IPS DF 4.7 (cell line): ENCODE measurements at regions not wholly inside any gene's neighbourhood (a gene's known extent, or its start where the extent isn't known, plus 50 kb on each side); places are given as distances from the start of the nearest gene placed in this dataset.

Experiments
- DNase-seq: peaks from one replicate; pipeline ENCODE4 v3.0.0-alpha.2; 2013; ENCODE audit warnings: low spot score; ENCODE audit errors: extremely low read depth

- DNase-seq, result no peak
Measured at GRCh38 chr12:88310666-88311065, 168.6 kb downstream of the TMTC3 start.

GRCh38 chr12:88313554-88313953, 171.4 kb downstream of the TMTC3 start:
- no peak for DNase-seq

- no peak for DNase-seq
Measured at GRCh38 chr12:88314706-88315105, 172.6 kb downstream of the TMTC3 start.

DNA sequence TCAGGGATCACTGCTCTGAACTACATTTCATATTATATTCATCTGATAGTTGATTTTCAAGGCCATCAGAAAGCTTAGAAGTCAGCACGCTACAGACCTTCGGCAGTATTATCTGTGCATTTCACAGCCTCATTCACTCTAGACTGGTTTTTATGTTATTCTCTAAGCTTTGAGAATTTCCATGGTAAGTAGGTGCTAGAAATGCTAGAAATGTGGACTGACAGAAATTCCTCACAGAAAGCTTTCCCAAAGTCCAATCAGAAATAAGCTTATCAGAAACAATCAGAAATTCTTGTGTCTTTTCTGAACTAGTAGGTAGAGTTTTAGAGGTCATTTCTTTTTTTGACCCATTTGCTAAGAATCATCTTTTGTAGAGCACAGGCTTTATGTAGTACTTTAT, 176.6 kb downstream of the TMTC3 start:
- DNase-seq, result no peak

DNA sequence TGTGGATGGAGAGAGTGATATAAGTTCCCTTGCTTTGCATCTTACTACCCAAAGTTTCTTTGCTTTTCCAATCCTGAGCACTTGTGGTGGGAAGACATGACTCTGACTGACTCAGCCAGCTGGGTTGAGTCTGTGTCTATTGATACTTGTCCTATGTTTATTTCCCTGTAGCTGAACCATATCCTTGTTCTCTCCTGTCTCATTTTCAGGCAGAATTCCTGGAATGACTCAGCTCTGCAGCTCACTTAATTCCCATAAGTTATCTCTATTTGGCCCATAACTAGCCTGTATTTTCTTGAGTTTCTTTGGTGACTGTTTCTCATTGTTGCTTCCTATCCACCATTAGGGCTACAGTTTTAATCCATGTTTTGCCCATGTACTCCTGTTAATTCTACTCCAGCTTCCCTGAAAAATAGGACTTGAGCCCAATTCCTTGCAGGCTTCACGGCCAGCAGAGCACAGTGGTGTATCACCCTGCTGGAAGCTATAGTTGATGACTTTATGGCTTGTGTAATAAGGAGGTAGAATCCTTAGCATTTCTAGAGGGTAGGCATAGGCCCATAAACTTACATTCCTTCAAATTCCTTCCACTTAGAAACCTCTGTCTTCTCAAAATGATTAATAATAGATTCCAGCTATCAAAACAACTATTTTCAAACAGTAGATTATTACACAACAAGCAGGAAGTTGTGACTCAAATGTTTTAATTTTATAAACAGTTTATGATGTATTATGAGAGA, 183.1 kb downstream of the TMTC3 start:
- no peak for DNase-seq

DNA sequence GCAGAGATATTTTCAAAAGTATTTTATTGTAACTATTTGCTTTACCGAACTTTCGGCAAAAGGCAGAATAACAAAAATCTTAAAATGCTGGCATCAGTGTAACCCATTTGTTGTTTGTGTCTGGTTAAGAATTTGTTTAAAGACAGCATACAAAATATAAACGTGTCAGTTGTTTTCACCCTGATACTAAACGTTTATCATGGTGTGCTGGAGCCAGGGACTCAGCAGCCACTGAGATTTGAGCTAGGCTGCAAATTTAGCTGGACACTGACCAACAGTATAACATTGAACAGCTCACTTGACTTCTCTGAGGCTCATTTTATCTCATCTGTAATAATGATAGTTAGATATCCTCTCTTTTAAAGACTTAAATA, 183.7 kb downstream of the TMTC3 start:
- DNase-seq, result no peak

GRCh38 chr12:88327276-88327675, 185.2 kb downstream of the TMTC3 start:
- no peak for DNase-seq

DNA sequence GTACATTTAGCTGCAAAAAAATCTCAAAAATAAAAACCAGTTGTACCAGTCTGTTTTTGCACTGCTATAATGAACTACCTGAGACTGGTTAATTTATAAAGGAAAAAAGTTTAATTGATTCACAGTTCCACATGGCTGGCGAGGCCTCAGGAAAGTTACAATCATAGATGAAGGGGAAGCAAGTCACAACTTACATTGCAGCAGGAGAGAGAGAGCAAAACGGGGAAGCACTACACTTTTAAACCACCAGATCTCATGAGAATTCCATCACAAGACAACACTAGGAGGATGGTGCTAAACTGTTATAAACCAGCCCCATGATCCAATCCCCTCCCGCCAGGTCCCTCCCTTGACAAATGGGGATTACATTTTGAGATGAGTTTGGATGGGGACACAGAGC, 186.0 kb downstream of the TMTC3 start:
- DNase-seq, result no peak

GRCh38 chr12:88329833-88330232, 187.7 kb downstream of the TMTC3 start:
- DNase-seq, result no peak

DNA sequence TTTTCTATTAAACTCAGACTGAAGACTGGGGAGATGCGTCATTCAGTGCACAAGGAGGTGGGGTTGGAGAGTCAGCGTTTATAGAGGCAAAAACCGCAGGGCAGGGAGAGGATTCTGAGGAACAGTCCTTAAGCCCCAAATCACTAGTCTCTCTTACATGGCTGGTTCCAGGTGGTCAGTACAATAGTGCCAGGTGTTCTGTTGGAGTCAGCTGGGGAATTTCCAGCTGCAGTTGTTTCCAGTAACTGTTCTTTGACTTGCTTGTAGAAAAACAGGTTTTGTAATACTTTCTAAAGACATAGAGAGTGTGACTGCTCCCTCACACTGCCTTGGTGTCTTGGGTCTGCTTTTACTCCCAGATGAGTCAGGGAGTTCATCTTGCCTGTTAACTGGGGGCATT, 192.2 kb downstream of the TMTC3 start:
- no peak for DNase-seq

DNA sequence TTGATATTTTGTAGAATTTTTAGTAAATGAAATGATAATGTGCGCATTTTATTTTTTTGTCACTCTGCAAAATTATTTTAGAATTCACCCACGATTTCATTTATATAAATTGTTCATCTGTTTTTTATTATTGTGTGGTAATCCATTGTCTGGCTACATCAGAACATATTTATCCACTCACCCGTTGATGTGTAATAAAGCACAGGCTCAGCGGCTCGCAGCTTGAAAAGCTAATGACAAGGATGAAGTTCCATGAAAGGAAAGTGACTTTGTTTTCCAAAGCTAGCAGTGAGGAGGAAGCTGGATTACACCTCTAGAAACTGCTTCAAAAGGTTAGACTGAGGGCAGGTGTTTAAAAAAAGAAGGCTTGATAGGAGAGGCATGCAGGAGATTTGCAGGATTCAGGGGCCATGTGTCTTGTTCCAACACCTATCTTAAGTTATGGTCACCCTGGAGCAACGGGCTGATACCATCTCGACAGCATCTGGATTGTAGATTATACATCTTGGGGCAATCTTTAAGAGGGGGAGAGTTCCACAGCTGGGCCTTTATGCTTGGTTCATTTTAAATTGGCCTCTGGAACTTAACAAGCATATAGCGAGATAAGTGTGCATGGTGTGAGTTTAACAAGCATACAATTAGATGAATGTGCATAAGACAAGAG, 194.1 kb downstream of the TMTC3 start:
- DNase-seq, result no peak

DNA sequence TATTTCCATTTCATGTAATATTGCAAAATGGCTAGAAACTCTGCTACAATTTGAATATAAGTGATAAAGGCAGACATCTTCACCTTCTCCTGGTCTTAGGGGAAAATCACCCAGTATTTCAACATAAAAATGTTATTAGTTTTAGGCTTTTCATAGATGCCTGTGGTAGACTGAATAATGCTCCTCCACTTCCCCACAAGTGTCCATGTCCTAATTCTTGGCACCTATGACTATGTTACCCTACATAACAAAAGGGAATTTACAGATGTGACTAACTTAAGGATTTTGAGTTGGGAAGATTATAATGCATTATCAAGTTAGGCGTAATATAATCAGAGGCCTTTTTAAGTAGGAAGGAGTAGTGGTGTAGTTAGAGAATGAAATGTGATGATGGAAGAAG, 196.4 kb downstream of the TMTC3 start:
- DNase-seq, result no peak

- no peak for DNase-seq
Measured at GRCh38 chr12:88339254-88339949, 197.3 kb downstream of the TMTC3 start.

DNA sequence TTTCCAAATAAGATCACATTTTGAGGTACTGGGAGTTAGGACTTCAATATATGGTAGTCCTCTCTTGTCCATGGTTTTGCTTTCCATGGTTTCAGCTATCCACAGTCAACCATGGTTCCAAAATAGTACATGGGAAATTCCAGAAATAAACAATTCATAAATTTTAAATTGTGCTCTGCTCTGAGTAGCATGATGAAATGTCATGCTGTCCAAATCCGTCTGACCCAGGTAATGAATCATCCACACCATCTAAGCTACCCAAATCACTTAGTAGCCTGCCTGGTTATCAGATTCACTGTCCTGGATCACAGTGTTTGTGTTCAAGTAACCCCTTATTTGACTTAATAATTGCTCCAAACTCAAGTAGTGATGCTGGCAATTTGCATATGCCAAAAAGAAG, 197.9 kb downstream of the TMTC3 start:
- DNase-seq, result no peak

DNA sequence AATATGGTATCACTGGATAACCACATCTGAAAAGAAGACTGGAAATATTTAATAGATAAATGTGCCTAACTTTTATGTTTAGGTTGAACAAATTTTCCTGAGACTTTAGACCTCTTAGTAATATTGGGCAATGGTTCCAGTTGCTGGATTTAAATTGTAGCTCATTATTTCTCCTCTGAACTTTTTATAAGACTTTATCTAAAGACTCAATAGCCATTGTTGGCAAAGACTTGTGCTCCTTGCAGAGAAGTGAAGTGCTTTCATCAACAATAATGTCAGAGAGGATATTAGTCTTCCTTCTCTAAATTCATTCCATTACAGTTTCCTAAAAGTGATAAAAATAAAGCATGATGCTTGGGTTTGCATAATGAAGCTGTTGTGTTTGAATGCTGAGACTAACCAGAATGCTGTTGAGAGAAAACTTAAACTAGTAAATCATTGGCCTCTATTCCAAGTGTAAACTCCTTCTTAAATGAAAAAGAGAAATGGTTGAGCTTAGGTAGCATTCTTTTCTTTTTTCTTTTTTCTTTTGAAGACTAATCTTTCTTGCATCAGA, 200.2 kb downstream of the TMTC3 start:
- no peak for DNase-seq

DNA sequence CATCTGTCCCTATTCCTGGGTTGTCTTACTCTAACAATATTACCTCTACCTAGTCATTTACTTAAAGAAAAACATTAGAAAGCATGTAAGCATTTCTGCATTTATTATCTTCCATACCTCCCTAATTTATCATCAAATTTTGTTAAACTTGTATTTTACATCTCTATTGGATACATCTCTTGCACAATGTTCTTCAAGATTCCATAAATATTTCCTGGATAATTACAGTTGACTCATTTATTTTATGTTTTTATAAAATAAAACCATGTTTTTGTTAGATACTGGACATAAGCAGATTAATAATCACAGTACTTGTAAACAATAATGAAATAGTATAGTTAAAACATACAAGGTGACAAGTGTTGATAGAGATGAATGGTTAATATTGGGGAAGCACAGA, 209.0 kb downstream of the TMTC3 start:
- no peak for DNase-seq

- no peak for DNase-seq
Measured at GRCh38 chr12:88354691-88355090, 212.6 kb downstream of the TMTC3 start.

GRCh38 chr12:88360343-88360742, 218.2 kb downstream of the TMTC3 start:
- DNase-seq, result no peak

DNA sequence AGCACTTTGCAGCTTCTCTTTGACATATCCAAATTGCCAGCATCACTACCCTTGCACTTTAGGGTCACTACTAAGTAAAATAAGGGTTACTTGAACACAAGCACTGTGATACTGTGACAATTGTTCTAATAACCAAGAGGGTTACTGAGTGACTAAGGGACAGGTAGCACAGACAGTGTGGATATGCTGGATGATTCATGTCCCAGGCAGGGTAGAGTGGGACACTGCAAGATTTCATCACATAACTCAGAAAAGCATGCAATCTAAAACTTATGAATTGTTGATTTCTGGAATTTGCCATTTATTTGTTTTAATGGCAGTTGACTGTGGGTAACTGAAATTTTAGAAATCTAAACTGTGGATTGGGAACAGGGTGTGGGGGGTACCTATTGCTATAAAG, 218.8 kb downstream of the KITLG start:
- DNase-seq, result no peak

GRCh38 chr12:88362439-88362838, 217.8 kb downstream of the KITLG start:
- no peak for DNase-seq

DNA sequence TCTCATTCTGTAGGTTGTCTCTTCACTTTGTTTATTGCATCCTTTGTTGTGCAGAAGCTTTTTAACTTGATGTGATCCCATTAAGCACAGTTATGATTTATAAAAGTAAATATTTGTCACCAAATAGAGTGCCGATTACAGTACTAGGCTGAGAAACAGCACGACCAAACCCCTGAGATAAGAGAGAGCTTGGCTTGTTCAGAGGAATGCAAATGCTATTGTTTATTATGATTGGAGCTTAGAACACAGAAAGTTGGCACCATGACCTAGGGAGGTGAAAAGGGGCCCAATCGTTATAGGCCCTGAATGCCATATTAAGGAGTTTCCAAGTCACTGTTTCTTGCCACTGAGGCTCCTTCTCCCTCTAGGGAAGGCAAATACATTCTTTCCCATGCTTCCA, 214.9 kb downstream of the KITLG start:
- no peak for DNase-seq

DNA sequence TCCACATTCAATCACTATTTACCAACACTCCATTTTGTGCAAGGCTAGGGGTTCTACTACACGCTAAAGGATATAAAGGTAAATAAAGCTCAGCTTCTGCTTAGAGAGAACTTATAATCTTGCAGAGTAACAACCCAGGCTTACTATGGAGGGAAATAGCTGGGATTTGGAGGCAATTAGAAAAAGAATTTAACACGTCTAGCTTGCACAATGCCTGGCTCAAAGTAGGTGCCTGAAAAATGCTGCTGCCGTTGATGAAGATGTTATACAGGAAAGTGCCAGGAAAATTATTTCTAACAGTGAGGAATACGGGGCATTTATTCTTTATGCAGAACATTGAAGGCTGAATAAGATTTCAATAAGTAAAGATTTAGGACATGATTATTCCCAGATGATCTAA, 214.2 kb downstream of the KITLG start:
- DNase-seq, result no peak
